NCI-H1105 treated with DMSO at 0.1 percent for 48 hours (cell line): ENCODE measurements at regions not wholly inside any gene's neighbourhood (a gene's known extent, or its start where the extent isn't known, plus 50 kb on each side); places are given as distances from the start of the nearest gene placed in this dataset.

Source experiments
- DNase-seq: peaks from one replicate; lab custom pipeline; 2025; lab: John Stamatoyannopoulos, UW

DNA sequence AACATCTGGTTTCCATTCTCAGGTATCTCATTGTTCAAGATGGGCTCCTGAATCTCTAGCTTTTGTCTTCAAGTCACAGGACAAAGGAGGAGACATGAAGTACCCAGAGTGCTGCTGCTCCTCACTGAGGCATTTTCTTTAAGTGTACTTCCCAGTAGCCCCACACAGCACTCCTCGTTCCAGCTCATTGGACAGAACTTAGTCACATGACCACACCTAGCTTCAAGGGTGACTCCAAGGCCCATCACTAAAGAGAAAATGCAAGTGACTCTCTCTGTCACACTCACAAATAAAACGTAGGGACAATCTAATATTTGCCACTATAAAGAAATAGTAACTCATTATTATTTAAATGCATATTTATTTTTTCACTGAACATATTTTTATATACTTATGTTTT lies 58.3 kb upstream of the NEUROD6 start:
- no peak for DNase-seq

- DNase-seq, result no peak
These were observed 66.7 kb upstream of the NEUROD6 start for GRCh38 chr7:31407178-31407676.

DNA sequence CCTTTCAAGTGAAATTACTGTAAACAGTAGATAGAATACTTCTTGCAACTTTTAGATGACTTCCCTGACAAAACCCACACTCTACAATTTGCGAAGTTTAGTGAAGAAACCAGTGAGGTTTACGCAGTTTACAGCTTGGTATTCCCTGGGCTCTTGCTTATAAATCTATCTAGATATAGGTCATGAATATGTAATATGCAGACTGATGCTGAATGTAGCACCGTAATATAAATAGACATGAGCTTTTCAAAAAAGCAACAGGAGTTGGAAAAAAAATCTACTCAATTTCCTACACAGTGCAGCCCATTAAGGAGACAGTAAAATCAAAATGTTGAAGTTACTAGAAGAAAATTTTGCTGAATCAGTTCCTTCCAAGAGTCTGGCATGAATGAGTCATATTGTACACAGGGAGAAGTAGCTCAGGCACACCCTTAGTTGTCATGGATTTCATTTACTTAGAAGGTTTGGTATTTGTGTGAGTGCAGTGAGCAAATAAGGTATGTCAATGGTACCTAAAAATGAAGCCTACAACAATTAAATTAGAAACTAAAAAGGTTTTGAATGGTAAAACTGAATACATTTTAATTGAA lies 67.7 kb upstream of the NEUROD6 start:
- DNase-seq, result no peak

- no peak for DNase-seq
These were observed 69.7 kb upstream of the NEUROD6 start for GRCh38 chr7:31410265-31410664.

- DNase-seq, result no peak
These were observed 70.9 kb upstream of the NEUROD6 start for GRCh38 chr7:31411416-31411815.

- no peak for DNase-seq
These were observed 73.2 kb upstream of the NEUROD6 start for GRCh38 chr7:31413766-31414165.

DNA sequence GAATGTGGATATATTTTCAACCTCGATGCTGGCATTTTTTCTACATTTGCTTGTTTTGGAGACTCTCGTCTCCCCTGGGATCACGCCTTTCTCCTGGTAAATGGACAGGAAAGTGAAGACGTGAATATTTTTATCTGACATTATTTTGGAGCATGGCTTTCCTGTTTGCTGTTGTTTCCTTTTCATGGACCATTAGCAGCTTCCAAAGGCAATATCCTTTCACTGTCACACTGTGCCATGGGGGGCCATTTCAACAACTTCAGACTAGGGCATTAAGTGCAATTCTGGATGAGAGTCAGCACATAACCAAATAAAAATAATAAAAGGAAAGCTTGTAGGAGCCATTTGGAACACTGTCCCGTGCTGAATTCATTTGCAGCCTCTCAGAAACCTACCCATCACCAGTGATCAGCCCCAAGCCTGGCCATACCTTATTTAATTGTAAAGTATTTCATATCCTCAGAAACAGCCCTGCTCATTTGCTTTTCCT lies 75.9 kb upstream of the NEUROD6 start:
- no peak for DNase-seq

- DNase-seq, result no peak
These were observed 78.4 kb upstream of the NEUROD6 start for GRCh38 chr7:31418928-31419327.

- DNase-seq, result no peak
These were observed 79.1 kb upstream of the NEUROD6 start for GRCh38 chr7:31419505-31420055.

- DNase-seq, result no peak
These were observed 80.4 kb upstream of the NEUROD6 start for GRCh38 chr7:31420948-31421347.

DNA sequence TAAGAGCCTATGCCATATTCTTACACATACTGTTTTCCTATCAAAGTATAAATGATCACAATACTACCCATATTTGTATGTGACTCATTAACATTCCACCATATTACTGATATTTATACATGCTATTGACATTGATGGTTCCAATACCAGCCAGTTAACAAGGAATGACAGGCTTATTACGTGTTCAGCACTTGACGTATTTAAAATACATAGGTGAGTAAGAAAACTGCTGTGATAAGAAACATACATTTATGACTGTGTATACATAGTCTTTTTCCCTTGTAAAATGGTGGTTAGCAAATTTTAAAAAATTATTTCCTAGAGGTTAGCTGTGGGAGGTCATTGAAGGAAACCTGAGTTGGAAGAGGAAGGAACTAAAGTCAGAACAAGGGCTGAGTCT lies 81.1 kb upstream of the NEUROD6 start:
- DNase-seq, result no peak

DNA sequence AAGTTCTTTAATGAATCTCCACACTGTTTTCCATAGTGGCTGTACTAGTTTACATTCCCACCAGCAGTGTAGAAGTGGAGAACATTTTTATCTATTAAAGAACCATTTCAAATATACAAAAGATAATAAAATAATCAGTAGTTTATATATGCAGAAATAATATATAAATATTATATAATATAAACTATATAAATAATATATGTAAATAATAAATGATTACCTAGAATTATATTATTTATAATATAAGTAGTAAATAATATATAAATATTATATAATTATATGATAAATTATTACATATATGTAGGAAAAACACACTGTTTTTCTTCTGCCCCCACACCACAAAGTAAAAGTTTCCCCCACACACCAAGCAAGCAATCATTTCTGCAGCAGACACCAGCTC lies 83.5 kb upstream of the NEUROD6 start:
- DNase-seq, result no peak

DNA sequence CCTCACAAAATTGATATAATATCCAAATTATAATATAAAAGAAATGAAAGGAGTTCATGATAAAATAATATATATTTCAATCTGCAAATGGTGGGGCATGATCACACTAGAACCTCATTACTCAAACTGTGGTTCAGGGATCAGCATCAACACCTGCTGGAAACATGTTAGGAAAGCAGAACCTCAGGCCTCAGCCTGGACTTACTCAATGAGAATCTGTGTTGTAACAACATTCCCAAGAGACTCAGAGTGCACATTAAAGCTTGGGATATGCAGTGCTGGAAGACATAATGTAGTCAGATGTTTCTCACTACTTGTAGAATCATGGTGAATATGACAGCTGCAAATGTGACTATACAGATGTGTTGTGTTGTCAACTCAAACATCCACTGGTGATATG lies 81.7 kb upstream of the ITPRID1 start:
- DNase-seq, result no peak

GRCh38 chr7:31432836-31433340 lies 81.0 kb upstream of the ITPRID1 start:
- DNase-seq, result peak; percentile 5

DNA sequence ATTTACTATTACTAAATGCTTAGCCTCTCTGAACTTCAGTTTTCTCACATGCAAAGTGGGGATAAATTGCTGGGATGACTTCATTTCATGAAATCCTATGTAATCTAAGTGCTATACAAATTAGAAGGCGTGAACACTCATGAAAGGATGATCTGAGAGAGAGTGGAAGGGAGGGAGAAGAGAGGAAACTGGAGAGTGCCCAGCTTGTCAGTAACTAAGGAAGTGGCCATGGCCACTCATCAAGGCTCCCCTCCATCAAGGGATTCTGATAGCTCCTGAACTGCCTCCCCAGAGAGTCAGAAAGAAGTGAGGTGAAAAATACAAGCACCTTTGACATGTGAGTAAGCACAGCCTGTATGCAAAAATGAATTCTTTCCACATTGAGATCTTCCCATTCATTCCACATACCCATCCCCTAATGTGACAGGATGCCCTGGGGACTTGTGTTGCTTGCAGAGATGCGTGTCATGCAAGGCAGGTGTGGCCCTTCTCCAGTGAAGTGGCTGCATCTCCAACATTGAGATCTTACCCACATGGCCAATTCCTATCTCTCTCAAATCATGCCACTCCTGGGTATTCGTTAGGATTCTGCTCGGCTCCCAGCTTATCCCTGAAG lies 76.5 kb upstream of the ITPRID1 start:
- DNase-seq, result no peak

GRCh38 chr7:31439165-31439564 lies 74.7 kb upstream of the ITPRID1 start:
- no peak for DNase-seq

DNA sequence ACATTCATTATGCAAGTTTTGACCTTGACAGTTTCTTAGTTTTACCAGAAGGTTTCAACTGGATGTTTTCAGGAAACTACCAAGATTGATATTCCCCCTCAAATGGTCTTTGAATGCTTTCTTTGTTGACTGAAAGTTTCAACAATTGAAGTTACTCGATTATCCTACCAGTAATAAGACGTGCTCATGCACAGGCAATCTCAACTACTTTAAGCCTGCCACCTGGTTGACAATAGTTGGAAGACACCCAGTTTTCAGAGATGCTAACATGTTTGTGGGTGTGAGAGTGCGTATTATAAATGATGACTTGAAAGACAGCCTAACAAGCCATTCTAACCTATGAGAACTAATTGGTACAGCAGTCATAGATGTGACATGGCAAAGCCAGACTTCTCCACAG lies 73.4 kb upstream of the ITPRID1 start:
- no peak for DNase-seq

- no peak for DNase-seq
These were observed 71.3 kb upstream of the ITPRID1 start for GRCh38 chr7:31442626-31443025.

DNA sequence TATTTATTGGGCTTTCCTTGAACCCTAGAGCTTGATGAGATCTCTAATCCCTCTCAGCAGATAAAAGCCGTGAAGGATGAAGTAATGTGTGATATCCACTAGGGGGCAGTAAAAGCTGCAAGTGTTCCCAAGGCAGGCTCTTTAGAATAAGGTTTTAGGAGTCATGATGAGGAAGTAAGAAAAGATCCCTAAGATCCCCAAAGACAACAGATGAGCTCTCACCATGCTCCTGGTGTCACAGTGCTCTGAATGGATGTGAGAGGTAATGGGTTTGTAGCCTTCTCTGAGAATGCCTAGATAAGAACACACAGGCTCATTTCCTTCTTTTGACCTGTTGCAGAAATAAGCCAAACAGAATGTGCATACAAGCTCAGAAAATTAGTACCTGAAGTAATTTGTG lies 70.4 kb upstream of the ITPRID1 start:
- DNase-seq, result peak; percentile 73

DNA sequence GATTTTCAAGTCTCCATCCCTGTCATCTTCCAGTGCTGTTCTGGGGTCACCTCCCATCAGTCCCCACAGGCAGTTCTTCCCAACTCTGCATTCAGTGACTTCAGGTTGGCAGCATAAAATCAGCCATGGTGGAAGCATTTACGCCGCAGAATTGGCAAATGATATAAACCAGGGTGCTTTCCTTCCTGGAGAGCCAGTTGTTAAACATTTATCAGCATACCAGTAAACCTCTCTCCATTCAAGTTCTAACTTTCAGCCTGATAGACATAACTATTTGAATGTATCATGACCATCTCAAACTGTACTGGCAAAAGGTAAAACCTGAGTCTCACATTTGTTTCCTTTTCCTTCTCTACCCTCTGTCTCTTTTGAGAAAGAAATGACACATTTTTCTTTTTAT lies 69.7 kb upstream of the ITPRID1 start:
- DNase-seq, result no peak

DNA sequence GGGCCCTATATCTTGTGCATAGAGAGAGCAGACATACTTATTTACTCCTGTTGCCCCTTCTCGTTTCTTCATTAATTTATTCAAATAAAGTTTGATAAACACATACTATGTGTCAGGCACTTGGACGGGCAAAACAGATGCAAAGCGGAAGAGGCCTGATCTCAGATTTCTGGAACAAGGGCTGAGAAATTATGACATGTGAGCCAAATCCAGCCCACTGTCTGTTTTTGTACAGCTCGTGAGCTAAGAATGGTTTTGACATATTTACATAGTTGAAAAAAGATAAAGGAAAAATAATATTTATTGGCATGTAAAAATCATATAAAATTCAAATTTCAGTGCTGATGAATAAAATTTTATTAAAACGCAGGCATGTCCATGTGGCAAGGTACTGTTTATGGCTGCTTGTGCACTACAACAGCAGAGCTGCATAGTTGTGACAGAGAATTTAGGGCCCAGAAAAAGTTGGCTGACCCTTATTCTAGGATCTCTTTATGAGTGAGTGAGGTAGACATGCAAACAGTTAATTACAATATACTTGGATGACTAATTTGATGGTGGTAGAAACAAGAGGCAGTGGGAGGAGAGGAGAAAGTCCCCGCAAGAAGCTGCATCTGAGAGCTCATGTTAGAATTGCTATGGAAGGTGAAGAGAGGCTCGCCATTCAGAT lies 68.1 kb upstream of the ITPRID1 start:
- no peak for DNase-seq

- DNase-seq, result no peak
These were observed 65.2 kb upstream of the ITPRID1 start for GRCh38 chr7:31448649-31449048.

- DNase-seq, result no peak
These were observed 58.0 kb upstream of the ITPRID1 start for GRCh38 chr7:31455844-31456243.
